Hypothalamus (tissue), 51 donors: ENCODE measurements at regions not wholly inside any gene's neighbourhood (a gene's known extent, or its start where the extent isn't known, plus 50 kb on each side); places are given as distances from the start of the nearest gene placed in this dataset.
A peak's percentile ranks its signal among the peaks of the same experiment; 100 is the strongest.

Experiments used
- DNase-seq, 51 donors: peaks; one replicate each; lab custom pipeline; 2025; lab: John Stamatoyannopoulos, UW

DNA sequence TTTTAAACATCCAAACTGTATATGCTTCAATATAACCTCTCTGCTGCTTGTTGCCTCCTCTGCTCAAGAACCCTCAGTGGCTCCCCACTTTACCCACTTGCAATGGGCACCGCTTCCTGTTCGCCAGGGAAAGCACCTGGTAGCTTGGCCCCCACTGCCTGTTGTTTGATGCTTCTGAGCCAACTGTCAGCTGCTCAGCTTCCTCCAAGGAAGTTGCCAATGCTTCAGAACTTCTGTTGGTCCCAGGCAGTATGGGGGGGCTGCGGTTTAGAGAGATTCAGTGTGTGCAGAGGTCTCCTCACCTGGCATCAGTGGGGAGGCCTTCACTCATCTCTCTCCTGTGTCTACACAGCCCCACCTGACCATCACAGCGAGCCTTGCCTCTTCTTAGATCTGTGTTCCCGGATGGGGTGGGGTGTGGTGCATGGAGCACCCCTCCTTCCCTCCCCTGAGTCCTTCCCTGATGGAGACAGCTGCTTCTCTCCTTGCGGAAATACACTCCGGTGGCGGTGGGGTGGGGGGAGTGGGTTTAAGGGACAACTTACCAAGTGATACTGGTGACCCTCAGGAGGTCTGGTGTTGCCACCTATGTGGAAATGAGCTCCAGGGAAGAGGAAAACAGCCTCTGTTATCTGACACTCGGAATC lies 308.1 kb downstream of the CDH26 start:
- no peak for DNase-seq

DNA sequence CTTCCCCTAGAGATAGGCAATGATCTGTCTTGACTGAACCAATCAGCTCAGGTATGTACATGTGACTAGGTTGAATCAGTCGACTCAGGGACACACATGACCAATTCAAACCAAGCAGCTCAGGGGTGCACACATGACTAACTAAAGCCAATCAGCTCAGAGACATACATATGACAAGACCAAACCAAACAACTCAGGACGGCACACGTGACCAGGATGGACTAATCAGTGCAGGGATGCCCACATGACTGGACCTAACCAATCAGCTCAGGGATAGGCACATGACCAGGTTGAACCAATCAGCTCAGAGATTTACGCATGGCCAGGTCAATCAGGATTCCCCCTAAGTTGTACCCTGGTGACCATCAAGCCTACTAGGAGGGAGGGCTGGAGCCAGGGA lies 310.3 kb downstream of the CDH26 start:
- no peak for DNase-seq

DNA sequence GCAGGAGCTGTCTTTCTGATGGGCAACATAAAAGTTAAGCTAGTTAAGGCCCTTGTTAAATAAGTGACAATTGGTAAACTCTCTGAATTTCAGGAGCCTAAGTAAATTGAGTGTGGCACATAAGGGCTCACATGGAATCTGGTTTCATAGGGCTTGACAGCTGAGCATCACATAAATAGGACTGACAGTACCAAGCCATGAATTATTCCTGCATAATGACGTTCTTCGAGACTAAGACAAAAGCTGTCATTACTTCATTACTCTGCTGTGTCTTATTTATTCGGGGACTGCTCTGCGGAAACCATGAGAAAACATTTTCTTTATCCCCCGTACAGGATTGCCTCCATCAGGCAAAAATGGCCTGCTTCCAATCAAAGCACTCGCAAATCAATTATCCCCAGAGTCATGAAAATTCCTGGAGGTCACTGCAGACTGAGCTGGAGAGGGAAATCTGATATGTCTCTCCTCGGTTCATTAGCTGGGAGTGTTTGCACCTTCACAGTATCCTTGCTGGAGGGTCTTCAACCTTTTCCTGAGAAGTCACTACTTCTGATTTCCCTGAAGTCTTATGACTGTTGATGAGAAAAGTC lies 311.4 kb downstream of the CDH26 start:
- no peak for DNase-seq

DNA sequence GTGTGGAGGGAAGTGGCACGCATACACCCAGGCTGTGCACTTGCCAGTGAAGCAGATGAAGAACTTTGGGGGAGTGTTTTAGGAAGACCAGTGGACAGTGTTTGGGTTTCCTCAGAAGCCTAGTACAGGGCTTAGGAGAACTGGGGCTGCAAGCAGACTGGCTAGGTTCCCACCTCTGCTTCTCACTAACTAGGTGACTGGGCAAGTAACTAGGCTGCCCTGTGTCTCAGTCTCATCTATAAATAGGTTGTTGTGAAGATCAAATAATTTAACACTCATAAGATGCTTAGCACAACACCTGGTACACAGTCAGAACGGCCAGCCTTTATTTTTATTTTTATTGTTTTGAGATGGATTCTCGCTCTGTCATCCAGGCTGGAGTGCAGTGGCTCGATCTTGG lies 312.1 kb downstream of the CDH26 start:
- no peak for DNase-seq

DNA sequence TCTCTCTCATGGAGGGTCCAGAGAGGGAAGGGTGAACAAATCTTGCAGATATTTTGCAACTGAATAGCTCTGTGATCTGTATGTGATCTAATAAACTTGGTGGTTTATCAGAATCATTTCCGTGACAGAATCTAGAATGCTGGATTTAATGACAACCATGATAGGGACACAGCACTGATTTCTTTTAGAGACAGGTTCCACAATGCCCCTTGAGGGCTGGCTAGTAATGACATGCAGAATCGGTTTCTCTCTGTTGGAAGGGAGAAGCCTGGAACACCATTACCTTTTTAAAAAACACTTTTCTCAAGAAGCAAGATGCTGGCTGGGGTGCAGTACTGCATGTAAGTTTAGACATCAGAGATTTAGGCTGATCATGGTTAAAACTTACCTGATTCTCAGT lies 313.4 kb downstream of the CDH26 start:
- DNase-seq, result no peak

DNA sequence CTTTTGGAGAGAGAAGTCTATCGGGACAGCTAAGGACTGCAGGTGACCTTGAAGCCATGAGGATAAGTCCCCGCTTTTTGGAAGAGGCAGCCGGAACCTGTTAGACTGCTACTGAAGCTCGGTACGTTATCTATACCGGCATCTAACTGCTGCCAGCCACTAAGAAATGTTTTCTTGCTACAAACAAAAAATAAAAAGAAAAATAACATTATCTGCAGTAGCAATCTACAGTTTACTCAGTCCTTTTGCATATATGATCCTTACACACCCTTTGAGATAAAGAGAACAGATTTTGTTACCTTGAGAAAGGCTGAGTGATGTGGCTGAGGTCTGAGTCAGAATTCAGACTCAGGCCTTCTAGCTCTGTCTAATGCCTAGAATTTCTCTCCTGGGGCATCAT lies 314.6 kb downstream of the CDH26 start:
- DNase-seq, result no peak

DNA sequence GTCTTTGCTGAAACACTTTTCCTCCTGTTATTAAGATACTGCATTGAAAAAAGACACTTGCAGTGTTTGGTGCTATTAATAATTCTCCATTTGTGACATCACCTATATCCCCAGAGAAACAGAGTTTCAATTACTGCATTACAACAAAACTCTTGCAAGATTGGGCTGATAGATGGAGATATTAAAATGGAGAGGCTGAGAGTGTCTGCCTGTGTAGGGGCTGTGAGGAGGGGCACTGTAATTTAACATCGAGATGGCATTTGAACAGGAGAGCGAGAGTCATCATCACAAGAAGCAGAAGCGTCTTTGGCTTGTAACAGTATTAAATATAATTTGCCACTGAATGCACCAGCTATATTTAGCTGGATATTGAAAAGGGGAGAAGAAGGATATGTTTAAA lies 316.5 kb downstream of the CDH26 start:
- DNase-seq, result no peak

DNA sequence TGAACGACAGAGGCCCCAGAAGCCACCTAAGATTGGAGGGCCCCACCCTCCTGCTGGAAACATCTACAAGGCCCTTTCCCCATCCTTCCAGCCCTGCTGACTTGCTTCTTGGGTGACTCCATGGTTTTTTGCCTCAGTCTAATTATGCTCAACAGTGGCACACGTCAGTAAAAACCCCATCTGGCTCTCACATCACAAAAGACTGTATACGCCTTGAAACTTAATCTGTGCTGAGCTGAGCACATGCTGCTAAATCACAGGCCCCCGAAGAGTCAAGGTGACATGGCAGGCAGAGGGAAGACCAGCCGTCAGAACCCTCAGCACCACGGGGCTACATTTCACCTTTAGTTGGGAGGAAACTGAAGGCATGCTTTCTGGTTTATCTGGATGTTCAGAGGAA lies 323.1 kb downstream of the CDH26 start:
- DNase-seq, result no peak

DNA sequence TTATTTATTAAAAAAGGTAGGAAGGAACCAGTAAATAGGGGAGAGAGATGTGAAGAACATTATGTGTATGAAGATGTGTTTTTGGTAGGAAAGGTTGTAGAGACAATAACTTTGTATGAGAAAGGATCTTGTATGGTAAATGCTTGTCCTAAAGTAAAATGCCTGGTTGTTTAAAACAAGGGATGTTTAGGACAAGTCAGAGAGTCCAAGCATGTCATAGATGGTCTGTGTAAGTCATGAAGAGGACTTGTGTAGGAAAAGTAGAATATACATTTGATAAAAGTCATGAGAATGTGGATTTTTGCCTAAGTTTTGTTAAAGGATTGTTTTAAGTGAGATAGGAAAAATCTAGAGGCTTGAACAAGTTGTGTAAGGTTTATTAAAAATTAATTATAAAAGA lies 325.1 kb downstream of the CDH26 start:
- no peak for DNase-seq

DNA sequence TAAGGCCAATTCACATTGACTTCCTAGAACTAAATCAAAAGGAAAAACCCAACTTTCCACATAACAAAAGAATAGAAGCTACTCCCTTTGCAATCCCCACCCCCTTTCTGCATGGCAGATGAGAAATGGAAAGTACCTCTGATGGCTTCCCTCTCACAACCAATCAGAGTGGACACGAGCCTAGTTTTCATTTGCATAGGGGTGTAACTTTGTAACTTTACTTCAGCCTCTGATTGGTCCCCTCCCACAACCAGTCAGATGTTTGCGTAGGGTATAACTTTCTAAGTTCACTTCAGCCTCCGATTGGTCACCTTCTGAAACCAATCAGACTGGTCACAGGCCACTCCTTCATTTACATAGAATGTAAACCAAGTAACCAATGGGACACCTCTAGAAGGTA lies 328.5 kb downstream of the CDH26 start:
- no peak for DNase-seq

DNA sequence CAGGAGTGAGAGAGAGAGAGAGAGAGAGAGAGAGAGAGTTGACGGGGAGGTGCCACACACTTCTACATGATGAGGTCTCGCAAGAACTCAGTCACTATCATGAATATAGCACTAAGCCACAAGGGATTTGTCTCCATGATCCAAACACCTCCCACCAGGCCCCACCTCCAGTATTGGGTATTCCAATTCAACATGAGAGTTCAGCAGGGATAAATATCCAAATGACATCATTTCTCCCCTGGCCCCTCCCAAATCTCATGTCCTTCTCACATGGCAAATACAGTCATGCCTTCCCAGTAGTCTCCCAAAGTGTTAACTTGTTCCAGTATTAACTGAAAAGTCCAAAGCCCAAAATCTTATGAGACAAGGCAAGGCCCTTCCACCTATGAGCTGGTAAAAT lies 330.7 kb downstream of the CDH26 start:
- DNase-seq, result no peak

DNA sequence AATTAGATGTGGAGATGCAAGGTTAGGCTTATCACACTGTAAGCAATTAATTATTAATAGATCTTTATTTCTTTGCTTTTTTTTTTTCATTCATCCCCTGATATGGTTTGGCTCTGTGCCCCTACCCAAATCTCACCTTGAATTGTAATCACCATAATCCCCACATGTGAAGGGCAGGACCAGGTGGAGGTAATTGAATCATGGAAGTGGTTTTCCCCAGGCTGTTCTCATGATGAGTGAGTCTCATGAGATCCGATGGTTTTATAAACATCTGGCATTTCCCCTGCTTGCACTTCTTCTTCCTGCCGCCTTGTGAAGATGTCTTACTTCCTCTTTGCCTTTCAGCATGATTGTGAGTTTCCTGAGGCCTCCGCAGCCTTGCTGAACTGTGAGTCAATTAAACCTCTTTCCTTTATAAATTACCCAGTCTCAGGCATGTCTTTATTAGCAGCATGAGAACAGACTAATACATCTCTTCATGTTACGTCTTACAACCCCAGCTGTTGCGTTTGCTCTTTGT lies 333.8 kb downstream of the CDH26 start:
- no peak for DNase-seq

DNA sequence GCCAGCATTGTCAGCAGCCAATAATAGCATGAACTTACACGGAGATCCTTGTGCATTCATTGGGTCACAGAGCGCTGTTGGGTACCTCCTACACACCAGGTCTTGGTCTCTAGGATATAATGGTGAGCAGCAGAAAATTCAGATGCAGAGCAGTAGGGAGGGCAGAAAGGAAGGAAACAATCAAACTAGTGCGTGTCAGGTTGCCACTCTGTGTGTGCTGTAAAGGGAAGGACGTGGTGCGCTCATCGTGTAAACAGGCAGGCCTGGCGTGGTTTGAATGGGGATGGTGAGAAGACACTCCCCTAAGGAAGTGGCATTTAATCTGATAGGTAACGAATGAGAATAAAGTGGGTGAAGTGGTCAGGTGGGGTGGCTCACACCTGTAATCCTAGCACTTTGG lies 336.4 kb downstream of the CDH26 start:
- DNase-seq, result no peak

DNA sequence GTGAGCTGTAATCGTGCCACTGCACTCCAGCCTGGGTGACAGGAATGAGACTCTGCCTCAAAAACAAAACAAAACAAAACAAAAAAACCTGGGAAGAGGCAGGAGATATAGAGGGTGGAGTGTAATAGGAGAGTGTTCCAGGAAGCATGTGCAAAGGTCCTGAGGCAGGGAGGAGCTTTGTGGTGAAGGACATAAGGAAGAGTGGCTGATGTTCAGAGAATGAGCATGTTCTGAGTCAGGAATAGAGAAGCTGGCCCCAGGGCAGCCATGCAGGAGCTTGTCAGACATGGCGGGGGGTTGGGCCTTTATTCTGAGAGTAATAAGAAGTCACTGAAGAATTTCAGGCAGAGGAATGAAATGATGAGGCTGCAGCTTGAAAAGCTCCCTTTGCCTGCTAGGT lies 337.0 kb downstream of the CDH26 start:
- no peak for DNase-seq

DNA sequence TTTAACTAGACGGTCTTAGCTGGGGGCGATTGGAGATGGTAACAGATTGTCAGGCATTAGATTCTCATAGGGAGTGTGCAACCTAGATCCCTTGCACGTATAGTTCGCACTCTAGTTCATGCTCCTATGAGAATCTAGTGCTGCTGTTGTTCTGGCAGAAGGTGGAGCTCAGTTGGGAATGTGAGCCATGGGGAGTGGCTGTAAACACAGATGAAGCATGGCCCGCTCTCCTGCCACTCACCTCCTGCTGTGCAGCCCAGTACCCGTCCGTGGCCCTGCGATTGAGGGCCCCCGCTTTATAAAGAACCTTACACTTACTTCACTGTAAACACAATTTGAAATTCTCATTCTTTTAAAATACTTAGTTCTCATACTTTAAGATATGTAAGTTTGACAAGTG lies 339.4 kb downstream of the CDH26 start:
- DNase-seq, result no peak

DNA sequence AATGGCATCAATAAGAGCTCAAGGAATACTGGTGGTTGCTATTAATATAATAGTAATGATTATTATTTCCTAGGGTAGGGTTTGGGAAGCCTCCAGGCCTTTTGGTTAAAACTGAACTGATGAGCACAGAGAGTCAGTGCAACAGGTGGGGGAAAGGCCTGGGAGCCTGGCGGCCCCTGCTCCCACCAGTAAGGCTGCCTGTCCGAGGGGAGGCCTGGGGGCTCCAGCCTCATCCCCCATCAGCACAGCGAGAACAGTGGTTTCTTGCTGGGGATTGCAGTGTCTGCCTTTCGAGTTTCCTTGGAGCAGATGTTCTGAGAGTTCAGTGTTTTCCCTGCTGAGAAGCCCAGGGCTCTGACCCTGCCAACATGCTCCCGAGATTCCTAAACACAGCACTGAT lies 340.4 kb downstream of the CDH26 start:
- no peak for DNase-seq

DNA sequence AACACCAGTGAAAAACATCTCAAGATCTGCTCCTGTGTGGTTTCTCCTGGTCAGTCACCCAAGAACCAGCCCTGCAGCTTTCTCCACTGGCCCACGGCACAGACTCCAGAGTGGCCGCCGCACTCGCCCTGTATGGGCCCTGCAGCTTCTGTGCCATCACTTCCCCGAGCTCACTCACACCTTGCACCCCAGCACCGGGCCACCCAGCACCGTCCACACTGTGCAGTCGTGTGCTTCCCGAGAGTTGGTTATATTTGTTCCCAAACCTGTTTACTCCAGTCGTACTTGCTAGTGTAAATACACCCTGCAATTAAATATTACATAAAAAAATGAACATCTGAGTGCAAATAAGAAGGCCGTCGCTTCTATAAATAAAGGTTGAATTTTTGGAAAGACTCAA lies 341.7 kb downstream of the CDH26 start:
- DNase-seq, result no peak

DNA sequence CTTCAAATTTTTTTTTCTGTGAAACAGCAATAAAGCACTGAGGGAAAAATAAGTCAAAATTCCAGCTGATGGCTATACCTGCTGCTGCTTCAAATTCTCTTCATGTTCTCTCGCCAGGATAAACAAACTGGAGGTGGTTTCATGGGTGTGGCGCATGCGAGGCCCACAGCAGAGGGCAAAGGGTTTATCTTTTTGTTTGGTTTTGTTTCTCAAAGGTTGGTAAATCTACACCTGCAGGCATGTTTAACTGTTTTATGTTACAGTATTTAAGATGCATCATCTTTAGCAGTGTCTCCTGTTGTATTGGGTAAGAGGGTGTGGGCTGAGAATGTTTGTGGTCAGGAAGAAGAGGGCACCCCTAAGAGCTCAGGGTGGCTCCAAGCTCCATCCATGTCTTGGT lies 342.2 kb downstream of the CDH26 start:
- DNase-seq, result no peak

DNA sequence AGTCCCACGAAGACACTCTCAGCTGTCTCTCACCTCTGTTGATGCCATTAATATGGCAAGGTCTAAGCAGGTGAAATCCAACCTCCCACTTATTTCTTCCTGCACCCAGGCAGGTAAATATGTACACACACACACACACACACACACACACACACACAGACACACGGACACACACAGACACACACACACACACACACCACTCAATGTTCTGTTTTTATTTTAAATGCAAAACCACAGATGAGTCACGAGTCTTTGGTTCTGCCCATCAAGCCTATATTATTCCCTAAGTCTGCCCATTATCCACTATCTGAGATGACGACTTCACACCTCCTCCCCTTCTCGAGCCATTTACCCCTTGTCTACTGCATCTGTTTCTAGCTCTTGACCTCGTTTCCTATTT lies 344.7 kb downstream of the CDH26 start:
- DNase-seq, result no peak

DNA sequence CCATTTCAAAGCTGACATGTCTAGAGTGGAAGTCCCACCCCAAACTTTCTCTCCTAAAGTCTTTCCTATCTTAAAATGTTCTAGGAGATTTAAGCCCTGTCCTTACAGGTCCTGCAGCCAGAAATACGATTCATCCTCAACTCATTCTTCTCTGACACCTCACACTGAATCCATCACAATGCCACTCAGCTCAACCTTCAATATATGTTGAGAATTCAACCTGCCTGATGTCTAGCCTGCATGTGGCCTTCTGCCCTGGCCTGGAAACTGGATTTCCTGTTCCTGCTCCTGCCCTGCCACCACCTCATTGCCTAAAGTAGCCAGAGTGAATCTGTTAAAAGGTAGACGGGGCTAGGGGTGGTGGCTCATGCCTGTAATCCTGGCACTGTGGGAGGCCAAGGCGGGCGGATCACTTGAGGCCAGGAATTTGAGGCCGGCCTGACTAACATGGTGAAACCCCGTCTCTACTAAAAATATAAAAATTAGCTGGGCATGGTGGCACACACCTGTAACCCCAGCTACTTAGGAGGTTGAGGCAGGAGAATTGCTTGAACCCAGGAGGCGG lies 345.9 kb downstream of the CDH26 start:
- no peak for DNase-seq

DNA sequence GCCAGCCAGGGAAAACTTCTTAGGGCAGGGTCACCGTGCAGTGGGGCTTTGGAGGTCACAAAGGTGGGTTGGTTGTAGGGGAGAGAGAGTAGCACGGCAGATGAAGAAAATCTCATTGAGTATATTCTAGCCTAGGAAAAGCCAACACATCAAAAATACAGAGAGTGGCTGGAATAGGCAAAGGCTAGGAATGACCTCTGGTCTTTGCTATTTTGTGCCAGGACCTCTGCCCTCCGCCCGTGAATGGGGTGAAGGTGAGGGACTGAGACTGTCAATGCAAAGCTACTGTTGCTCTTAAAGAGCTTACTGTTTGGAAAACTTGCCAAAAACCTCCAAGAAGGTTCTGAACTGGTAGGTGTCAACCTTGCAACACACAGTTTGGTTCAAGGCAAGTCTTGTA lies 346.7 kb downstream of the CDH26 start:
- no peak for DNase-seq

DNA sequence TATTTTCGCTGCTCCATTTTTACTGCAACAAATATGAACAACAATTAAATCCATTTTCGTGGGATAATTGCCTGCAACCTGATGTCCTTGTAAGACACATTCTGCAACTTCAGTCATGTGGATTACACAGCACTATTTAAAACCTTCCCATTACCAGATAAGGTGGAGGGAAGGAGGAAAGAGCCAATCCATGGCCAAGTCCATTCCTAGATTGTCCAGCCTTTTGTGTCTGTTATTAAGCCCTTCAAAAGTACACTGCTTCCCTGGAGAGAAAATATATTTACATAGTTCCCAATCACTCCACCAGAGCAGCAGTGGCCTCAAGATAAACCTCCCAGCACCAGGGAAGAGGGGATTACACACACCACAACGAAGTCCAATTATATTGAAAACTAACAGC lies 347.9 kb downstream of the CDH26 start:
- no peak for DNase-seq

DNA sequence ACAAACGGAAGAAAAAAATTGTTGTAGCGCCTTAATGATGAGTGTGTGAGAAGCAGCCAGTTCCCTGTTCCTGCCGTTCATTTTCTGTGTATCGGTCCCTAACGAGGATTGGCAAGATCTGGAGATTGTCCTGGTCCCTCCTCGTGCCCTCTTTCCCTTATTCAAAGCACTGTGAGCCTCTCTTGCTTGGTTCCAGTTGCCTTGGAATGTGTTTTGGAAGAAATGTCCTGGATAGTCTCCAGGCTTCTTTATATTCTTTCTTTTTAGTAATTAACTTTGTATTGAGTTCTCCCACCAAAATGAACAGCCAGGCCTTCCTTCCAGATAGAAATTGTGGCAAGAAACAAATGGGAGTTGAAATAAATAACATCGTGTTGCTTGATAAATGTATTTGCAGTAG lies 348.3 kb downstream of the CDH26 start:
- DNase-seq, result peak in 13 of 51 donors; percentile 4 to 61 (median 18)
